ENCODE measurements at regions not wholly inside any gene's neighbourhood (a gene's known extent, or its start where the extent isn't known, plus 50 kb on each side); places are given as distances from the start of the nearest gene placed in this dataset.

DNA sequence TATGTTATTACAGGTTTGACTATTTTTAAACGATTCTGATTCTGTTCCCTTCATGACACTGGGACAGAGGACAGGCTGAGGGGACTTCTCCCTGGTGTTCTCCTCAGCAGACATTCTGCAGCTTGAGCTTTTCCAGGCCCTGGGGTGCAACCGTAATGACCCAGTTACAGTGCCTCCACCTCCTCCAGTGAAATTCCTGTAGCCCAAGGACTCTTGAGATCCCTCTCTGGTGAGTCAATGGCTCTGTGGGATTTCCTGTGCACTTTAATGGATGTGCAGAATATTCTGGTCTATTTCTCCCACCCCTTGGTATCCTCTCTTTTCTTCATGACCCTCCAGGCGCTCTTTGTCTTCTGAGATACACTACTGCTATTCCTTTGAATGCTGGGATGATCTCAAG lies 319.3 kb downstream of the INHBA start:
- Histone ChIP-seq H3K9me3 (no peaks in the 10 kb centered on the region), H3K4me3 (ENCODE audit: low read depth in 1 of 2, low read length in 1 of 2) (no peak overlapping the region), H3K4me1 (ENCODE audit: control insufficient read depth in 1 of 2, insufficient read depth in 1 of 2, low read depth in 1 of 2, low read length in 1 of 2) (no peaks in the 10 kb centered on the region), H3K27me3 (no peaks in the 10 kb centered on the region), H3K36me3 (no peaks in the 10 kb centered on the region), H3K27ac (no peak overlapping the region)
- no peak for TF ChIP-seq CTCF (IDR thresholded peaks at IDR 0.05)

DNA sequence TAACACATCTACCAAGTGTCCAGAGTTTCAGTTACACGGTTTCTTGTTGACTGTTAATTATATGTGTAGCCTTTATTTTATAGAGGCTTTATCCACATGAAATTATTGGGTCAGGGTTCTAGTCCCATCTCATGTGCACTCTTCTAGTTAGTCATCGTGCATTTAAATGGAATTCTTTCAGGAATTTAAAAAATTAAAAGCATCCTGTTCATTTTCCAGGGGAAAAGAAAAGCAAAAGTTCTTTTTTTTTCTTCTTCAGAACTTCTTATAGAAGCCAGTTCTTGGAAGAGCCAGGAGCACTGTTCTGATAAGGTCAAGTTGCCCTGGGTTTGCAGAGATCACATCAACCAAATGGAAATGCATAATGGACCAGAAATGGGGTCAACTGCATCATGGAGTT lies 324.7 kb downstream of the INHBA start:
- TF ChIP-seq CTCF (IDR thresholded peaks at IDR 0.05) = no peak

GRCh38 chr7:41375582-41375981 lies 327.3 kb downstream of the INHBA start:
- Histone ChIP-seq H3K9me3 (no peaks in the 10 kb centered on the region), H3K36me3 (no peaks in the 10 kb centered on the region), H3K27ac (no peak overlapping the region), H3K27me3 (no peaks in the 10 kb centered on the region), H3K4me1 (ENCODE audit: control insufficient read depth in 1 of 2, insufficient read depth in 1 of 2, low read depth in 1 of 2, low read length in 1 of 2) (no peaks in the 10 kb centered on the region), H3K4me3 (ENCODE audit: low read depth in 1 of 2, low read length in 1 of 2) (no peak overlapping the region)
- no peak for TF ChIP-seq CTCF (IDR thresholded peaks at IDR 0.05)

More for the DNA sequence above, 324.7 kb downstream of the INHBA start:
- Histone ChIP-seq H3K4me3 (ENCODE audit: low read depth in 1 of 2, low read length in 1 of 2) (no peak overlapping the region), H3K27ac (no peak overlapping the region), H3K27me3 (no peaks in the 10 kb centered on the region), H3K36me3 (no peaks in the 10 kb centered on the region), H3K9me3 (no peaks in the 10 kb centered on the region), H3K4me1 (ENCODE audit: control insufficient read depth in 1 of 2, insufficient read depth in 1 of 2, low read depth in 1 of 2, low read length in 1 of 2) (no peaks in the 10 kb centered on the region)

GRCh38 chr7:41374150-41374848 lies 328.6 kb downstream of the INHBA start:
- Histone ChIP-seq H3K4me1 (ENCODE audit: control insufficient read depth in 1 of 2, insufficient read depth in 1 of 2, low read depth in 1 of 2, low read length in 1 of 2) (peaks cover 0 to 2% of the 10 kb centered on the region in 2 experiments), H3K36me3 (no peaks in the 10 kb centered on the region), H3K27ac (no peak overlapping the region), H3K4me3 (ENCODE audit: low read depth in 1 of 2, low read length in 1 of 2) (no peak overlapping the region), H3K27me3 (no peaks in the 10 kb centered on the region), H3K9me3 (no peaks in the 10 kb centered on the region)
- no peak for TF ChIP-seq CTCF (IDR thresholded peaks at IDR 0.05)

DNA sequence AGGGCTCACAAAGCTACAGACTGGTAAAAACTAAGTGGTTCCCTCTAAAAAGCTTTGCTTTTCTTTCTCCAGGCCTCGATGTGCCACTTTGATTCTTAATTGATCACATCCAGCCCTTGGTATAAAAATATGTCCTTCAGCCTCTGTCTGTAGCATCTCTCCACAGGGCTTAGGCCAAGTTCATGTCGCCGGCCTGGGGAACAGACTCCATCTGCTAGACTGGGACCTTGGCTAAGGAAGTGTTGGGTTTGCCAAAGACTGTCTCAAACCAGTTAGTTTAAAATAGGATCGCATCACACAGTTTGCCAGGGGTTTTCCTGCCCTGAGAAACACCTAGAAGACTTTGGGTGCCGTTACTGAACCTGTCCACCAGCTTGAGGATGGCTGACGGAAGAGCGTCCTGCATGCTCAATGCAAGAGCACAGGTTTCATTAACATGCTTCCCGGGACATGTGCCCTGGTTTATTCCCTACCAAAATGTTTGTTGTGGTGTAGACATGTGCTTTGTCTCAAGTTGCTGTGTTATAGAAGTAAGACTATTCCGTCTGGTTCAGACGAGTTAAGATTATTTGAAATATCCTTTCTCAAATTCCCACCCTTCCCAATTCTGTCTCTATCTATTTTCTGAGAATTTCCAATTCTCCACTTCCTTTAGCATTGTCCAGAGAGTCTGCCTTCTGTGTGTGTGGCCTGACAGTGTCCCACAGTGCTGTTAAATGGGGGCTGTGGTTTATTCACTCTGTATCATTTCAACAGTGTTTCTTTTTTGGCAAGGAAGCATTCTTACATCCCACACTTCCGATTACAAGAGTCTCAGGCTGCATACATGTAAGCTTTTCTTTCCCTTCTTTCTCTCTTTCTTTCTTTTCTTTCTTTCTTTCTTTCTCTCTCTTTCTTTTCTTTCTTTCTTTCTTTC lies 334.7 kb downstream of the INHBA start:
- Histone ChIP-seq H3K9me3 (no peaks in the 10 kb centered on the region), H3K4me1 (ENCODE audit: control insufficient read depth in 1 of 2, insufficient read depth in 1 of 2, low read depth in 1 of 2, low read length in 1 of 2) (peaks cover 0 to 5% of the 10 kb centered on the region in 2 experiments), H3K4me3 (ENCODE audit: low read depth in 1 of 2, low read length in 1 of 2) (no peak overlapping the region), H3K27ac (no peak overlapping the region), H3K27me3 (no peaks in the 10 kb centered on the region), H3K36me3 (no peaks in the 10 kb centered on the region)
- TF ChIP-seq CTCF (IDR thresholded peaks at IDR 0.05) = no peak
